IPS-15b (cell line): ENCODE measurements at regions not wholly inside any gene's neighbourhood (a gene's known extent, or its start where the extent isn't known, plus 50 kb on each side); places are given as distances from the start of the nearest gene placed in this dataset.

Source experiments
- H3K27me3 ChIP-seq: one replicate; pipeline ENCODE4 v1.6.1; 2013; ENCODE audit warnings: low read length; ENCODE audit not compliant: control insufficient read depth, insufficient read depth
- H3K36me3 ChIP-seq: one replicate; pipeline ENCODE4 v1.6.1; 2013; ENCODE audit warnings: low read length; ENCODE audit not compliant: control insufficient read depth, insufficient read depth
- H3K4me1 ChIP-seq: one replicate; pipeline ENCODE4 v1.6.1; 2013; ENCODE audit warnings: mild to moderate bottlenecking, low read length; ENCODE audit not compliant: control insufficient read depth, insufficient read depth
- H3K4me3 ChIP-seq: one replicate; pipeline ENCODE4 v1.5.1; 2013; ENCODE audit warnings: low read depth, low read length
- H3K9ac ChIP-seq: one replicate; pipeline ENCODE4 v1.6.1; 2013; ENCODE audit warnings: low read depth, mild to moderate bottlenecking, low read length
- H3K9me3 ChIP-seq: one replicate; pipeline ENCODE4 v1.6.1; 2013; ENCODE audit warnings: mild to moderate bottlenecking, low read length; ENCODE audit not compliant: control insufficient read depth, insufficient read depth

DNA sequence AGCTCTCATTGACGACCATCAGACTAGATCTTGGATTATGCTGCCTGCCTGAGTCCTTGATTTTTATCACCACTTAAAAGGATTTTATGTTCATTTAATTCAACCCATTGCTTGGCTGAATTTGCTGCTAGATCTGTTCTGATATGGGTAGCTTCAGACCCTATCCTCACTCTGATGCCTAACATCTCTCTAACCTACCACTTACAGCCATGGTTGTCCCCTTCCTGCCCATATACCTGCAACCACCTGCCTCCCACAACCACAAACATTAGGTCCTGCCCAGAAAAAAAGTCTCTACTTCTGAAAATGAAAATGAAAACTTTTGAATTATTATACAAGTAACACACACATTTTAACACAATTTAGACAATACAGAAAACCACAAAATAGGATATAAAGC is 310.8 kb downstream of the HNRNPD start:
- Histone ChIP-seq H3K4me1 (no peaks in the 10 kb centered on the region), H3K36me3 (no peaks in the 10 kb centered on the region), H3K27me3 (no peaks in the 10 kb centered on the region), H3K9me3 (no peaks in the 10 kb centered on the region), H3K4me3 (no peak overlapping the region), H3K9ac (no peak overlapping the region)

DNA sequence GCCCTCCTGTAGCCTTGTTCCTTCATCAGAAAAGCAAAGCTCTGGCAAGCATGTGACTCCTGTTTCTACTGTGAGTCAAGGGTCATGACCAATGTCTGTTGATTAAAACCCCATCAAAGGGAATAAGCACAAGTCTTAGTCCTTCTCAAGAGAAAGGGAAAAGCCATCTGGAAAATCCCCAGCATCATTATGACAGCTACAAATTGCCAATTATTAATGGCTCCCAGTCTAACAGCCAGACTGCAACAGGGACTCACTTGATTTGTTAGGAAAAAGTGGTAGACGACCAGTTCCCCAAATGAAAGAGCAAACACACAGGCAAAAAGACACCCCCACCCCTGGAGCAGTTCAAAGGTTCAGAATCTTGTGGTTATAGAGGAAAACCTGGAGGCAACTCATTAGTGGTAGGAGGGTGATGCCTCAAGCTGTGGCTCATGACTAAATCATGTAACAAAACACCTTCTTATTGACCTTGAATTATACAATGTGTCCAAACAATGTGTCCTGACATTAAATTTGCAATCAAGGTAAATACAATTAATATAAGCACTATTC is 315.7 kb downstream of the HNRNPD start:
- Histone ChIP-seq H3K27me3 (no peaks in the 10 kb centered on the region), H3K9ac (no peak overlapping the region), H3K4me3 (no peak overlapping the region), H3K4me1 (no peaks in the 10 kb centered on the region), H3K9me3 (no peaks in the 10 kb centered on the region), H3K36me3 (no peaks in the 10 kb centered on the region)

DNA sequence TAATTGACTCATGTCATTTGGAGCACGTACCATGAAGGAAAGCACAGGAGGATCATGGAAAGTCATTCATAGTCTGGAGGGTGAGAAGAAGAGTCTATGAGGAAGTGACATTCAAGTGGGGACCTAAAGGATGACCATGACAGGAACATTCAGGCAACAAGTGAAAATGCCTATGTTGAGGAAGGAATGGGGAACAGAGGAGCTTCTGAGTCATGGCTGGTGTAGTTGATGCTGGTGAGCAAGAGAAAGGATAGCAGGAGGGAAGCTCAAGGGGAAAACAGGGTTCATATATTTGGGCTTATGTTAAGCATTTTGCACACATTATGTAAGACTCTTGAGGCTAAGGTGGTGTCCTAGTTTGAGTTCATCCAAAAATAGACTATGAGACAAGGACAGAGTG is 318.6 kb downstream of the HNRNPD start:
- Histone ChIP-seq H3K4me3 (no peak overlapping the region), H3K27me3 (no peaks in the 10 kb centered on the region), H3K4me1 (no peaks in the 10 kb centered on the region), H3K36me3 (no peaks in the 10 kb centered on the region), H3K9me3 (no peaks in the 10 kb centered on the region), H3K9ac (no peak overlapping the region)

DNA sequence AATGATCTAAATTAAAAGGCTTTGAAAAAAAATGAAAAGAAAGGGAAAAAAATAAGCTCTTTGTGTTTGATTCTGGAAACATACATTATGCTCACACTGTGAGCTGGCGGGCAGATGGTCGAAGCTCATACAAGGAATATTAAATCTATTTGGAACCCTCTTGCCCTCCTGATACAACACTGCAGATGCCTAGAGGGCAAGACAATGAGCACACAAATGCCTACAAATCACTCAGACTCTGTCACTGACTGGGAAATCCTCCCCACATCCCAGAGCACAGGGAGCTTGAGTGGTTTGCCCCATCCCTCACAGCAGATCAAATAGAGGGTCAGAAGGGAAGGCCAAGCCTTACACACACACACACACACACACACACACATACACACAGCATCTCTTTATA is 320.4 kb downstream of the HNRNPD start:
- Histone ChIP-seq H3K9me3 (no peaks in the 10 kb centered on the region), H3K27me3 (no peaks in the 10 kb centered on the region), H3K4me1 (no peaks in the 10 kb centered on the region), H3K9ac (no peak overlapping the region), H3K4me3 (no peak overlapping the region), H3K36me3 (no peaks in the 10 kb centered on the region)

DNA sequence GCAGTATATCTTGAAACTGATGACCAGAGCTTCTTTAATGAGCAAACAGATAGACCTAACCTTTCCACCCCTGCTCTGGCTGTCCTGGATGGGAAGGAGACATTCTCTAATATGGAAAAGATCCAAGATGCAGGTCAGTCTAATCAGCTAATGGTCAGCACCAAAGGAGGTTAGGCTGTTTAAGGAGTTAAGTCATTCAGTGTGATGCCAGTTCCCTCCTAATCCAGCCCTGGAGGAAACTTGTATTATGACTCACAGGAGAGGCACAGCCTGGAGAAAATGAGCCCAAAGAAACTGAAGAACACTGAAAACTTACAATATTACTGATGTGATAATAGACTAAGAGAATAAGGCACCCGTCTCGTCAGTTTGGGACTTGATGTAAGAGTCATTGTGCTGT is 323.0 kb downstream of the HNRNPD start:
- Histone ChIP-seq H3K36me3 (no peaks in the 10 kb centered on the region), H3K4me1 (no peaks in the 10 kb centered on the region), H3K9me3 (no peaks in the 10 kb centered on the region), H3K27me3 (peaks cover 5% of the 10 kb centered on the region), H3K4me3 (no peak overlapping the region), H3K9ac (no peak overlapping the region)

DNA sequence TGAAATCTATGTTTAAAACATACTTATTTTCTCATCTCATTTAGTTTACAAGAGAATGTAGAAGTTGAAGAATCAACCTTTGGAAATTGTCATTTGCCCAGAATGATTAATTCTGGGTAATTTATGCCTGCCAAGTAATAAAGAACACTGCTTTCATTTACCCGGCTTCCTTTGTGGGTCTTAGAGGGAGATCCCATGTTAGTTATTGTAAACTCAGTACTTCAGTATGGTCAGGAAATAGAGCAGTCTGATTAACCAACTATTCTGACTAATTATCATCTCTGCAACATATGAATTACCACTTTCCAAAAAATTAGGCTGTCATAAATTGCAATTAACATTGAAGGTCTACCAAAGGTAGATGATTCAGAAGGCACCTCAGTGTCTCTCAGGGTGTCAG is 324.5 kb downstream of the HNRNPD start:
- Histone ChIP-seq H3K9ac (no peak overlapping the region), H3K9me3 (no peaks in the 10 kb centered on the region), H3K27me3 (peaks cover 12% of the 10 kb centered on the region), H3K36me3 (no peaks in the 10 kb centered on the region), H3K4me3 (no peak overlapping the region), H3K4me1 (peaks cover 2% of the 10 kb centered on the region)

DNA sequence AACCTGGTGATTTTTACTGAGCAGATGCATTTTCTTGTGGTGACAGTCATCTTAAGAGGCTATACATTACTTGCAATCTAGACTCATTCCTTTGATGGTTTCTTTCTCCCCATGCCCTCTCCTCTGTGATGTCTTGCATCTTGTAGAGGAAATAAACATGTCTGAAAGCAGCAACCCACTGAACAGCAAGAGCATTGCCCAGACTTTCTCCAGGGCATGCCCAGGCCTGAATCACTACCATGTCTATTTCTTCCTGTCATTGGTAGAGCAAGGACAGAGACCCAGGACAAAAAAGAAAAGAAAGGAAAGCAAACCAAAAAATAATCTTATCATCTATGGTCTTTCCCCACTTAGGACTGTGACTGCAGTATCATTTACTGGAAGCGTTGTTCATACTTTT is 326.1 kb downstream of the HNRNPD start:
- peaks cover 4% of the 10 kb centered on the region for H3K4me1 ChIP-seq
- H3K4me3 ChIP-seq: no peak overlapping the region

DNA sequence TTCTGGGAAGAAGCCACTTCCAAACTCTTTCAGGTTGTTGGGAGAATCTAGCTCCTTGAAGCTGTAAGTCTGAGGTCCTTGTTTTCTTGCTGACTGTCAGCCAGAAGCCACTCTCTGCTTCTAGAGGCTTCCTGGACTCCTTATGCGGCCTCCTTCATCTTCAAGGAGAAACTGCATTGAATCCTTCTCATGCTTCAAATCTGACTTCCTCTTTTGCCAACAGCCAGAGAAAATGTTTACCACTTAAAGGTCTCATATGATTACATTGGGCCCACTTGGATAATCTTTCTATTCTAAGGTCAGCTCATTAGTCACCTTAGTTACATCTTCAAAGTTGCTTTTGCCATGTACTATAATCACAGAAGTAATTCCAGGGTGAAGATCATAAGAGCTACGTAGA is 327.0 kb downstream of the HNRNPD start:
- peaks cover 7% of the 10 kb centered on the region for H3K4me1 ChIP-seq
- no peak overlapping the region for H3K9ac ChIP-seq
- no peaks in the 10 kb centered on the region for H3K36me3 ChIP-seq
- no peak overlapping the region for H3K4me3 ChIP-seq
- H3K9me3 ChIP-seq: no peaks in the 10 kb centered on the region
- H3K27me3 ChIP-seq: peaks cover 29% of the 10 kb centered on the region

More for the DNA sequence above, 326.1 kb downstream of the HNRNPD start:
- Histone ChIP-seq H3K9ac (no peak overlapping the region), H3K27me3 (peaks cover 20% of the 10 kb centered on the region), H3K36me3 (no peaks in the 10 kb centered on the region), H3K9me3 (no peaks in the 10 kb centered on the region)

DNA sequence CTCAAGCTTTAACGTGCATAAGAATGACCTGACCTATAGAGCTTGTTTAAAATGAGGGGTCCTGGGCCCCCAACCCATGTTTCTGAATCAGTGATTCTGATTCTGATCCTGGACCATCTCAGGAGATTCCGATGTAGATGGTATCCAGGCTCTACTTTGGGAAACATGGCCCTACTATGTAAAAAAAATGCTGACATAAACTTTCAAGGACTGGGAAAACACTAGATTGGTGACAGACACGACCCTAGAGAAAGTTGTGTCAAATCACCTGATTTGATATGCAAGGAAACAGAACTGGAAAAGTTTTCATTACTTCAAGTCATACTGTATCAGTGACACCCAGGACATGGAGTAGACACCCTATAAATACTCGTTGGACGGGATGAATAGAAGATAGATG is 328.5 kb downstream of the HNRNPD start:
- Histone ChIP-seq H3K4me1 (peaks cover 7% of the 10 kb centered on the region), H3K27me3 (peaks cover 37% of the 10 kb centered on the region), H3K9ac (no peak overlapping the region), H3K4me3 (peak overlapping the region; percentile 82), H3K36me3 (no peaks in the 10 kb centered on the region), H3K9me3 (no peaks in the 10 kb centered on the region)

DNA sequence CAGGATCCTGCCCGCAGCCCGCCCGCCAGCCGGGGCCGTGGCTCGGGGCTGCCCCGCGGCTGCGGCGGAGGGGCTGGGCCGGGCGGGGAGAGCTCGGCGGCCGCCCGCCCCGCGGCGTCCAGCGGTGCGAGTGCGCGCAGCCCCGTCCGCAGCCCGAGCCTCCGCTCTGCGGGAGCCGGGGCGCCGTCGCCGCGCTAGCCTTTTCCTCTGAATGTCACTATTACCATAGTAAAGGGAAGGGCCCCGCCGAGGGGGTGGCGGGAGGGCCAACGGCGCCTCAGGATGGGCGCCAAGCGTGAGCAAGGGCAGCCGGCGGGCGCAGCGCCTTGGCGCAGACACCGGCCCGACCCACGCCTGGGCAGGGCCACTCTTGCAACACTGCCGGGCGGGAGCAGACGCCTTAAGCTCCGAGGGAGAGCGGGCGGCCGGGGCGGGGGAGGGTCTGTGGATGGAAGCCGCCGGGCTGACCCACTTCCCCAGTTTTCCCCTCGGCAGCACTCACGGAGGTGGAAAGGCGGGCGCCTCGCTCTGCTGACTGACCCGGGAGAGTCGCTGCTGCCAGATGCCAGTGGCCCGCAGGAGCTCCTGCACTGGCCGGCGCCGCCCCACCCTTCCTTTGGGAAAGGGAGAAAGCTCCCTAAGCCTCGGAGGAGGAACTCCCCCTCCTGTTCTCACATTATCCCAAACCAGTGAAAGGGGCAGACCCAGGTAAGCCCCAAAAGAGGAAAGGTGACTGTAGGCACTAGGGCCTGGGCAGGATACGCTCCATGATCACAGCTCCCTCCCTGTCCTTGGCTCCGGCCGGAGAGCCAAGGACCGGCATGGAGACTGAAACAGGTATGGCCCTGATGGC is 329.4 kb downstream of the HNRNPD start:
- peaks cover 7% of the 10 kb centered on the region for H3K4me1 ChIP-seq
- peaks cover 37% of the 10 kb centered on the region for H3K27me3 ChIP-seq
- no peaks in the 10 kb centered on the region for H3K9me3 ChIP-seq
- H3K4me3 ChIP-seq: peak overlapping the region; percentile 82
- peak overlapping the region; percentile 65 for H3K9ac ChIP-seq
- H3K36me3 ChIP-seq: no peaks in the 10 kb centered on the region

DNA sequence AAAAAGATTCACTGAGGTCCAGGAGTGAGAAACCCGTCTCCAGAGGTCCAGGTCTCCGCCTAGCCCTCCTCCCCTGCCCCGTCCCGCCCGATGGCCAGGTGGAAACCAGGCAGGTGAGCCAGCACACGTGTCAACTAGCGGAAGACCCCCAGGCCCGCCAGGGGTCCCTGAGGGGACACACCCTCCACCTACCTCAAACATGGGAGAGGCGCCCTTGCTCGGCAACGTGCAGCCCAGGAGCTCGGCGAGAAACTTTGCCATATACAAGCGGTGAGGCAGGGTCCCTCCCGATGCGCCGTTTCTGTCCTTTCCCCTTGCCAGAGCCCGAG is 330.0 kb downstream of the HNRNPD start:
- Histone ChIP-seq H3K9ac (no peak overlapping the region), H3K36me3 (no peaks in the 10 kb centered on the region), H3K4me1 (peaks cover 7% of the 10 kb centered on the region), H3K27me3 (peaks cover 37% of the 10 kb centered on the region), H3K4me3 (peak overlapping the region; percentile 82), H3K9me3 (no peaks in the 10 kb centered on the region)

DNA sequence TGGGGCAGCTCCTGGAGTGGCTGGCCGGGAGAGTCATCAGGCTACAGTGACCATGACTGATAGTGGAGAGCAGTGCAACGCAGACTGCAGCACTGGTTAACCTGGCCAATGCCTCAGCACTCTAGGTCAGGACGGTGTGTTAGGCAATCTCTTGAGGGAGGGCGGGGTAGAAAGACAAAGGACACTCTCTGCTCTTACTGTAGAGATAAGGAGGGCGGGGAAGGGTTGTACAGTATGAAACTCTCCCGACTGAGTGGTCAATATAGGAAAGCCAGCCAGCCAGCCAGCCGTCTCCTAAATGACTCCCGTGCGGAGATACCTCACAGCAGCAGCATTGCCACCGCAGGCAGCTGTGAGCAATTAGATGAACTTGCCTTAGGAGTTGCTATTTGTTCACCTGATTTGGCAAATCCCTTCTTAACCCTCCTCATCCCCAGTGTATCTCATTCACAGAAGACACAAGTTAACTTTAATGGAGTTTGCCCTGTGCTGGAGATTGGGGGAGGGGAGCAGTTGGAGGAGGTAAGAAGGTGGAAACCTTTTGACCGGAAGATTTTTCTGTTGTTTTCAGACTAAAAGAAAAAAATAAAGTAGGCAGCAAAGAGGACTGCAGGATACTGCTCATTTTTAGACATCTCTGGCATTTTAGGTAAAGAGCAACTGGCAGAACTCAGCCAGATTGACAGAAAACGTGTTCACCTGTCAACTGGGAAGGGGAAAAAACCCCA is 330.5 kb downstream of the HNRNPD start:
- Histone ChIP-seq H3K9me3 (no peaks in the 10 kb centered on the region), H3K9ac (no peak overlapping the region), H3K36me3 (no peaks in the 10 kb centered on the region), H3K4me1 (peaks cover 7% of the 10 kb centered on the region), H3K27me3 (peaks cover 37% of the 10 kb centered on the region), H3K4me3 (peak overlapping the region; percentile 82)
